NOMO-1 (cell line): ENCODE measurements at regions not wholly inside any gene's neighbourhood (a gene's known extent, or its start where the extent isn't known, plus 50 kb on each side); places are given as distances from the start of the nearest gene placed in this dataset.

Experiments
- DNase-seq, 2 experiments: peaks; one replicate each; lab custom pipeline; 2025; ENCODE audit not compliant: unreplicated experiment in 2 of 2; lab: John Stamatoyannopoulos, UW

GRCh38 chr21:15421441-15421881, 308.3 kb upstream of the USP25 start:
- DNase-seq, result no peak

DNA sequence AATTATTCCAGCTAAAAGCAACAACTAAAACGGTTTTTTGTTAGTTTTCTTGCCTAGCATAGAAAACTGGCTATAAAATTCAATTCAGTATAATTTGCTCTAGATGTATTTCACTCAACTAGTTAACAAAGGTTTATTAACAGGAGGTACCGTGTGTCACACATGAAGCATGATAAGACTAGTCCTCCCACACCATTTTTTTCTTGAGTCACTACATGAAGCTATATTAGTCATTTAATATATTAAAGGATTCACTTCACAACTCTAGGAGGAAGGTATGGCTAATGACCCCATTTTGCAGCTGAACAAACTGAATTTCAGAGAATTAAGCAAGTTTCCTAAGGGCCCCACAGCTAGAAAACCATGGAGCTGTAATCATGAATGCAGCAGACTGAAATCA, 307.8 kb upstream of the USP25 start:
- DNase-seq, result no peak

GRCh38 chr21:15422783-15423182, 307.0 kb upstream of the USP25 start:
- DNase-seq, result no peak

GRCh38 chr21:15423676-15424445, 305.9 kb upstream of the USP25 start:
- no peak for DNase-seq

DNA sequence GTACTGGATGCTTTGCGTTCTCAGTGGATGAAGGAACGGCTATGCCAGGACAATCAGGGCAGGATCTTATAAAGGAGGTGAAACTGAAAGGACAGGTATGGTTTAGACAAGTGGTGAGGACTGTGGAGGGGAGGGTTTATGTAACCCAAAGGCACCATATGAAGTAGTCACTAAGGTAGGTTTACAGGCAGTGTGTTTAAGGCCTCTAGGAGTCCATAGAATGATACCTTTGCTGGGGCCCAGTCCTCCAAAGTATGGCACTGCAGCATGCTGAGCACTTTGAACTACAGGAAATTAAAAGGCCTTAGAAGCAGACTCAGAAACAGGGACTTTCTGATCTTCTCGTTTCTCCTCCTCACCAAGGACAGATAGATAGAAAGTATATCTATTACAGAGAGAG, 304.7 kb upstream of the USP25 start:
- DNase-seq, result no peak

DNA sequence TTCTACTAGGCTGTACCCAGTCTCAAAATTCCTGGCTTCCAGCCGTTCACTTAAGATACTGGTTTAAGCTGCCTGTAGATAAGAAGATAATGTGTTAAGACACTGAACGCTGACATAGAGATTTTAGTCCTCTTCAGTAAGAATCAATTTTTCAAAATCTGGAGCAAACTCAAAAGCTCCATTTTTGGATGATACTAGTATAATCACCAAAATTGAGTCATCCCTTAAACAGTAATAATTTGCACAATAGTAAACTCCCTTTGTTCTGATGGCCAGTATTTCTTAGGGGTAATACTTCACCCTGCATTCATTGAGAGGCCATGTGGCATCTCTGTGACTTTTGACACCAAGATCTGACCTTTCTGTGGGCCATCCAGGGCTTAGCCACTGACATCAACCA, 299.8 kb upstream of the USP25 start:
- no peak for DNase-seq

DNA sequence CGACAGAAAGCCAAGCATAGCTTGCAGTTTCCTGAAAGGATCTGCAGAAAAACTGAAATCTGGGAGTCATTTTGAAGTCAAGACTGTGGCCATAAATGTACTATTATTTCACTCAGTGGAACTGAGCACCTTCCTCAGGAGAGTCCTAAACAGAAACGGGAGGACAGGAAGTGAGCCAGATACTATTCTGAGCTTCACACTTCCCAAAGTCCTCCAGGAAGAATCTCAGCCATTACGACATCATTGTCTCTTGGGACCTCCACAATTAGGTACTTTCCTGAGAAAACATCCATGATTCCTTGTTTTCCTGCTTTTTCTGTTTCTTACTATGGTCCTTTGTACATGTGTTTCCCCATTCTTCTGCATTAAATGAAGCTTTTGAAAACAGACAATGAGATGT, 299.2 kb upstream of the USP25 start:
- no peak for DNase-seq

DNA sequence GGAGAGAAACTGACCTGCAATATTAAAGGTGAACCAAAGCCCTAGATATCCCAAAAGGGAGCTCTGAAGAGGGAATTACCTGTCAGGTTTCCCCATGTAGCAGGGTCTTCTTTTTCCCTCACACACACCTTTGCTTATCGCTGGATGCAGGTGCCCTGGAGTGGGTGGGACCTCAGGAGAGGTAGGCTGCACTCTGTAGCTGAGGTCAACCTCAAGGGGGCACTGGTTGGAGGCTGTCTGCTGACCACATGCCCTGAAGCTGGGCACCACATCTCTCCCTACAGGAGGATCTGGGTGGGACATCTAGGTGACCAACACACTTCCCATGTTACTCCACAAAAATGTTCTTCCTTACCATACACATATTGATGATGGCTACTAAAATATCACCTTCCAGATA, 298.7 kb upstream of the USP25 start:
- DNase-seq, result no peak

GRCh38 chr21:15433091-15433490, 296.7 kb upstream of the USP25 start:
- no peak for DNase-seq

- no peak for DNase-seq
These were observed 295.4 kb upstream of the USP25 start for GRCh38 chr21:15434163-15434905.

GRCh38 chr21:15436031-15436430, 293.8 kb upstream of the USP25 start:
- no peak for DNase-seq

- peak; percentile 68 to 87 for DNase-seq
These were observed 291.9 kb upstream of the USP25 start for GRCh38 chr21:15437883-15438282.

DNA sequence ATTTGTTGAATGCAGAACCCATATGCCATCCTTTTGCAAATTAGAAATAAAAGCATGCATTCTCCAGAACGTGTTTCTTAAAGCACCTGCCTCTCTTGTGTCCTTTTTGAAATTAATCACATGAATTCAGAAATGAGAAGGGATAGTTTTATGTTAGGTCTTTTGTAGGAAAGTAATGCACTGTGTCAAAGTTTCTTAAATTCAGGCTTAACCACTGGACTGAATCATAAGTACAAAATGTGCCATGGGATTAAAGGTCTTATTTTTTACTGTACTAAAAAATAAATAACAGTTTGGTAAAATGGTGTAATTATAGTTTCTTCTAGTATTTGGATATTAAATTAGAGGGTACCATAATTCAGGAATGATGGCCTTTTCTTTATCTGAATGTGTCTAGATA, 290.1 kb upstream of the USP25 start:
- DNase-seq, result no peak

GRCh38 chr21:15441060-15441493, 288.7 kb upstream of the USP25 start:
- DNase-seq, result no peak

DNA sequence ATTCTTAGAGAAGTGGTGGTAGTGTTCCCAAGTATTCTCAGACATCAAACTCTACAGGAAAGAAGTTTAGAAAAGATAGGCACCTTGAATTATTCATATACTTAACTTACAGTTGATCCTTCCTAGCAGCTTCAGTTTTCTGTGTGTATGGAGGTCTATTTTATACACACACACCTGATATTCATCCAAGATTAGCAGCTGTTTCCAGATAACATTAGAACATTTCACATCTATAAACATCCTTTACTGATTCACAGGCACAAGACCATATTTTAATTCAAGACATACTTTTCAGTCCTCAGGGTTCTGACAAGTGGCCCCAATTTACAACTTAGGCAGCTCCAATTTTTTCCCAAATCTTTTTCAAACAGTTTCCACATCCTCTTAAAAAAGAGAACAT, 287.8 kb upstream of the USP25 start:
- no peak for DNase-seq

- DNase-seq, result peak; percentile 5 to 51
These were observed 286.9 kb upstream of the USP25 start for GRCh38 chr21:15442743-15443469.

DNA sequence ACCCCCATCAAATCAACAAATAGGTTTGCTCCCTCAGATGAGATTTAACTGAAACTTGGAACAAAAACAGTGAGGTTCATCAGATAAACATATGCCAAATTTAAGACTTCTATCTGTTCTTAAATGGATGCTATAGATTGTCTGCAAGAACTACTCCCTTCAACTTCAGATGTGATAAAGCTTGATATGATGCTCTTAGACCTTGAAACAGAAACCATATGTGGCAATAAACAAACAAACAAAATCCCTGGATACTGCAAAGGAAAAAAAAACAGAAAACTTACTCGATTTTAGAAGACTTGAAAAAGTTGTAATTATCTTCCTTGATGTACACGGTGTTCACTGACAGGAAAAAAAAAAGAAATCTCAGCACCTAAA, 286.1 kb upstream of the USP25 start:
- DNase-seq, result no peak

DNA sequence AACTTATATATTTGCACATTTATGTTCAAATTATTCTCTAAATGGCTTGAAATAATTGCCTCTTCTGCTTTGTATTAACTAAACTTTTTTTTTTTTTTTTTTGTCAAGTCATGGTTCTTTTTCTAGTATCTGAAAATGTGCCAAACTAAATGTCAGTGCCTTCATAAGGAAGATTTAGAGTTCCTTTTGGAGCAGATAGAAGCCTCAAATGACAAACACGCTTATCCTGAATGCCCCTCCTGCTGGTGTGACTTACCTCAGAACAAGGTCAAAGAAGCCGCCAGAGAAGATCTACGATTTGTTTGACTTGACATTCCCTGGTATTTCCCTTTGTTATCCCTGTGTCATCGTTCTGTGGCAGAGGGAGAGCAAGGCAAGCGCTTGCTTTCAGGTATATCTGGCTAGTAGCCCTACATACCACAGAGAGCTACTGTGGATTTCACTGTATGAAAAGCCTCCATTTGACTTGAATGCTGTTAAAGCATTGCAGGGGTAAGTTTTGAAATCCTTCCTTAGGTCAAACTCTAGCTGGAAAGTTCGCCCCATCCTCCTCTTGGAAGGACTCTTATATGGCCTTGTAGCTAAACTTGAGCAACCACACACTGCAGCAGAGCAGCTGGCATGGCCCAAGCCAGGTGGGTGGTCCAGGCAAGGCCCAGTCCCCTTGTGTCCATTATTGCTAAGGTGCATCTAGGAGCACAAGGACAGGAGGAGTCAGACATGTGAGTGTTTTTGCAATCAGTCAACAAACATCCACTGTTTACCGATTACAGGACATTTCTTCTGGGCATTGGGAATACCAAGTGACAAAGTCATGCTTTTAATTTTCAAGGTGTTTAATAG, 285.4 kb upstream of the USP25 start:
- no peak for DNase-seq

DNA sequence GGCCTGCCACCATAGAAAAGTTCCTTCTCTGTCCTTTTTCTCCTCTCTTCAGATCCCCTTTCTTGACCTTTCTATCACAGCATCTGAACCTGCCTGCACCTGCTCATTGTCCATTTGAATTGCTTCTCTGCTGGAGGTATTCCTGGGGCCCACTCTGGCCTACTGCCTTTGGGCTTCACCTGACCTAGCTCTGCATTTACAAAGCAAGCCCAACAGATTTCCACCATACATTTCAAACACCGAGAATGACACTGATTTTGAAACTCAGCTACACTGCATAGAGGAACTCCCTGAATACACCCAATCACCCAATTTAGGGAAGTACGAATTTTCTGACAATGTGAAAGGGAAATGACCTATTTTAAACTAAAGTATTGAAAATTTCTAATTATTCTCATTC, 284.5 kb upstream of the USP25 start:
- peak; percentile 55 to 85 for DNase-seq

GRCh38 chr21:15446223-15446622, 283.6 kb upstream of the USP25 start:
- peak; percentile 32 to 49 for DNase-seq

DNA sequence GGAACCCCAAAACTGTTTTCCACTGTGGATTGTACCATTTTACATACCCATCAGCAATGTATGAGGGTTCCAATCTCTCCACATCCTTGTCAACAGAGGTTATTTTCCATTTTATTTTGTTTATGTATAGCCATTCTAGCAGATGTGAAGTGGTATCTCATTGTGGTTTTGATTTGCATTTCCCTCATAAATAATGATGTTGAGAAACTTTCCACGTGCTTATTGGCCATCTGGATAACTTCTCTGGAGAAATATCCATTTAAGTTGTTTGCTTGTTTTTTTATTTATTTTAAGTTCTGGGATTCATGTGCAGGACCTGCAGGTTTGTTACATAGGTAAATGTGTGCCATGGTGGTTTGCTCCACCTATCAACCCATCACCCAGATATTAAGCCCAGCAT, 280.2 kb upstream of the USP25 start:
- no peak for DNase-seq
